AG08395 (cell line): ENCODE measurements at regions not wholly inside any gene's neighbourhood (a gene's known extent, or its start where the extent isn't known, plus 50 kb on each side); places are given as distances from the start of the nearest gene placed in this dataset.
A peak's percentile ranks its signal among the peaks of the same experiment; 100 is the strongest.

Experiments used
- DNase-seq: peaks from one replicate; pipeline ENCODE4 v3.0.0; 2012; ENCODE audit warnings: mixed read lengths, low spot score

DNA sequence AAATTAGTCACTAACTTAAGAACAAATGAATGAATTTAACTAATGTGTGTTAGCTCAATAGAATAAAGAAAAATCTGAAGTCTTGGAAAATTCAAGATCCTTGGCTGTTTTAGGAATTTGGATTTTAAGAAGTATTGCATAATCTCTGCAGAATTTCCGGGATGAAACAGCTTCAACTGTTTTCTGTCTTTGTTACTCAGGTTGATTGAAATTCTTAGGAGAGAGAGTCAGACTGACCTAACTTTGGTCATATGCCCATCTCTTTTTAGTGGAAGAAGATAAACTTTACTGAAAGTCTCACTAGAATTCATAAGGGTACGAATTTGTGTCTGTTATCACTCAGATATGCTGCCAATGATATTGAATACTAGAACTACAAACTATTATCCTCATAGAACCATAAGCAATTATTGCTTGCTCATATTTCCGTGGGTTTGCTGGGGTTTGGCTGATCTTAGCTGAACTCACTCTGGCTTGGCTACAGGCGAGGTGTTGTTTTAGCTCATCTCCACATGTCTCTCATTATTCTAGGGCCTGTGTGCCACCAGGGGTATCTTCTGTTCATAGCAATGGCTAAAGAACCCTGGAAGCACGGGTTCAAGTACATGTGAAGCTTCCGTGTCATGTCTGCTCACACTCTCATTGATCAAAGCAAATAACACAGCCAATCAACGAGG lies 257.4 kb upstream of the NOVA1 start:
- peak; percentile 33 for DNase-seq

DNA sequence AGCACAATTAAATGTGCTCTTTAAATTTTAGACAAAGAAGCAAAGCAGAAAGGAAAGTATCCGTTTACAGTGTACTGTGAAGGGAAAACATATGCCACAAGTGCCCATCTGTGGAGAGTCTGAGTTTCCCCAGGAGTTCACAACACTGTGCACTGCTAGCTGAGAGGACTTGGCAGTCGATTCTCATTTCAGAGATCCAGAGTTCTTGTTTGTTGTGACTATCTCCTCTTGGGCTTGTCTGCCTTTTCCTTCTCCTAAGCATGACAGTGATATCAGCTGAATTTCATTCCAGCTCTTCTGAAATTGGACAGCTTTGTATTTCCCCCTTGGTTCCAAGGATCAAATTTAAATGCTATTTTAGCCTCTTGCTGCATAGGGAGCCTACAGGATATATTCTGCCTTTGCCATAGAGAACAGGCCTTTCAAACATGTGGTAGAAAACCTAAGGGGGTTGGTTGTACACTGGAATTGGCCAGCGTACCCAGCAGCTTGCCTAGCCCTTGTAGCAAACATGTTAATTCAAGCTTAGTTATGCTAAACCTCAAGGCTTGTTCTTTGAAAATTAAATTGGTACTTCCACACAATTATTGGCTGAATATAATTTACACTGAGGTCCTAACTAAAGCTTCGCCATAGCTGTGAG lies 259.2 kb upstream of the NOVA1 start:
- DNase-seq: no peak

DNA sequence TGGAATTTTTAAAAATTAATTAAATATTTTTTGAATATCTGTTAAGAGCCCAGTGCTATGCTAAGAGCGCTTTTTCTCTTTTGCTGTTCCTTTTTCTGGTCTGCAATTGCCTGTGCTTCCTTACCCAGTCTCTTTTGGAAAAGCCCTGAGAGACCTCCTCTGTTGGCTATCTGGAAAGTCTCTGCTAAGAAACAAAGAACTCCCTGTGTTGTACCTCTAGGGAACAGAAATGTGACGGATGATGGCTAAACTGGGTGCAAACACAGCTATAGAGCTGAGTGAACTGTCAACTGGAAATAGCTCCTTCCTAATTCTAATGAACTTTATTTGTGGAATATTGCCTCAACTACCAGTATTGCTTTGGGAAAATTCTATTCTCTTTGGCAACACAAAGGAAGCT lies 261.6 kb upstream of the NOVA1 start:
- no peak for DNase-seq

DNA sequence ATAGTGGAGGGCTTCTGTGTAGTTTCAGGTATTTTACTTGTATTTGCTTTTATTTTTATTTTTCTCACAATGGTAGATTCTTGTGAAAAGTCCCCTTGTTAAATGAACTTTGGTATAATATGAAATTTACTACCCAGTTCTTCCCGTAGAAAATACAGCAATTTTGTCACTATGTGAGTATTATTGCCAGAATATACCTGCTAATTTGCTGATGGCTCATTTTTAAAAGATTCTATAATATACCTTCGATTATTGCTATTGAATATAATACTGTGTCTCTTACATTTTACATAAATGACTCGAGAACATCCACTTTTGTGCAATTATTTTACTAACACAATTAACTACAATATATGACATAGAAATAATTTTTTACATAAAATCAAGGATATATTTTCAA lies 262.3 kb upstream of the NOVA1 start:
- DNase-seq: no peak

DNA sequence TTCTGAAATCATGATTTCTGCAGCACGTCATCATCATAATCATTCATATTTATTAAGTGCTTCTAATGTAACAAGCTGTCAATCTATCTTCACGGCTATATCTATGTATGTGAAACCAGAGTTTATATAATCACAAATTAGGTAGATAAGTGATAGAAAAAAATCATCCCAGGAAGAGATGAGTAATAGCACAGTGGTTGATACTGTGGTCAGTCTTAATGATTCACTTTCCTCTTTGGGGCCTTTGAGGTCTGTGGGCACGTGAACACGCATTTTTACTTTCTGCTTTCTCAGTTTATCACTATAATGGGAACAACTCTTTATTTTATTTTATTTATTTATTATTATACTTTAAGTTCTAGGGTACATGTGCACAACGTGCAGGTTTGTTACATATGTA lies 265.9 kb upstream of the NOVA1 start:
- DNase-seq: peak; percentile 35

DNA sequence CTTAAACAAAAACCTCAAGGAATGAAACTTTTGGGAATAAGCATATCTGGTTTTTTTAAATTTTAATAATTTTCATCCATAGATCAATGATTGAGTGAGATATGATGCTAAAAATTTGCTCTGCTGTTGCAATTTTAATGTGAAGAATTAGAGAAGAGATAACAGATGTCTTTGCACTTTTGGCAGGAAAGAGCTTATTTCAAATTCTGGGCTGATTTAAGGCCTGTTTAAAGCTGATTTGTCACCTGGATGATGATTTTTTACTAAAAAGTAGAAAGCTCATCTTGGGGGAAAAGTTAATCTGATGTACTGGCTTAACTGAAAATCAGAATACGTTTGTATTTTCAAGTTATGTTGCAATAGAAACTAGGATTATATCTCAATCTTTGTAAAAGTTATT lies 268.9 kb upstream of the NOVA1 start:
- no peak for DNase-seq

DNA sequence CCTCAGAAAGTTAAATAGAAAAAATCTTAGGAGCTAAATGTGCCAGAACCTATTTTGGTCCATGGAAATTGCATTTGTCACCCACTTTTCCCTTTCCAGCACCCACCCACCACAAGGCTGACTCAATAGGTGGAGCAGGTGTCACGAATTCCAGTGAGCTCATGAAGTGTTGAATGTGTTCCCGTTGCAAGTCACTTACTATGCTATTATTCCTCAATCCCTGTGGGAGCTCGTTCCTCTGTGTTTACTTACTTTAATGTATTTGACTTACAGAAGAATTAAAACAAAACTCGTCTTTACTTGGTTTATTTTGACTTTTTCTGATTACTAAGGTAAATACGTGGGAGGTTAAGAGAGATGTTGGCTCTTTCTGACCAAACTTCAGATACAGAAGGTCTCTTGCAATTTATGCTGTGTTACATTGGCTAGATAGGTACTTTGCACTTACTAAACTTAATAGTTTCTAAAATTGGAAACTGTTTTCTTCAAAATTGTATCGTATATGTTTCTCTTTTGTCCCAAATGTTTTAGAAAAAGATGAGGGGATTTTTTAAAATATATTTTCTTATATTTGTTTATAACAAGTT lies 269.4 kb upstream of the NOVA1 start:
- DNase-seq: no peak

DNA sequence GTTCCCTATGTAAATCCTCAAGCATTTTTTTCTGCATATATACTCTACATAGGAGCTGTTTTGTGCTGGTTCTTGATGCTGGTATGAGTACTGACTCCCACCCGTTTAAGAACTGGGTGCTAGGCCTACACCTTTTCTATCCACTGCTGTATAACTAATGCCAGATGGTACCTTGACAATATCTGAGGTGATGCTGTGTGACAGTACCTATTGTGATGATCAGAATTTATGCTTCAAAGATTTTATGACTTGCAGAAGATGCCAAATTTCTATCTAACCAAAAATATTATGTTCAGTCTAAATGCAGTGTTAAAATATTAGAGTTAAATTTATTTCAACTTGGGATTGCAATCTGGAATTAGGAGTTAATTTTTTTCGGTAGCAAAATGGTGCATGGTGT lies 272.3 kb upstream of the NOVA1 start:
- no peak for DNase-seq

DNA sequence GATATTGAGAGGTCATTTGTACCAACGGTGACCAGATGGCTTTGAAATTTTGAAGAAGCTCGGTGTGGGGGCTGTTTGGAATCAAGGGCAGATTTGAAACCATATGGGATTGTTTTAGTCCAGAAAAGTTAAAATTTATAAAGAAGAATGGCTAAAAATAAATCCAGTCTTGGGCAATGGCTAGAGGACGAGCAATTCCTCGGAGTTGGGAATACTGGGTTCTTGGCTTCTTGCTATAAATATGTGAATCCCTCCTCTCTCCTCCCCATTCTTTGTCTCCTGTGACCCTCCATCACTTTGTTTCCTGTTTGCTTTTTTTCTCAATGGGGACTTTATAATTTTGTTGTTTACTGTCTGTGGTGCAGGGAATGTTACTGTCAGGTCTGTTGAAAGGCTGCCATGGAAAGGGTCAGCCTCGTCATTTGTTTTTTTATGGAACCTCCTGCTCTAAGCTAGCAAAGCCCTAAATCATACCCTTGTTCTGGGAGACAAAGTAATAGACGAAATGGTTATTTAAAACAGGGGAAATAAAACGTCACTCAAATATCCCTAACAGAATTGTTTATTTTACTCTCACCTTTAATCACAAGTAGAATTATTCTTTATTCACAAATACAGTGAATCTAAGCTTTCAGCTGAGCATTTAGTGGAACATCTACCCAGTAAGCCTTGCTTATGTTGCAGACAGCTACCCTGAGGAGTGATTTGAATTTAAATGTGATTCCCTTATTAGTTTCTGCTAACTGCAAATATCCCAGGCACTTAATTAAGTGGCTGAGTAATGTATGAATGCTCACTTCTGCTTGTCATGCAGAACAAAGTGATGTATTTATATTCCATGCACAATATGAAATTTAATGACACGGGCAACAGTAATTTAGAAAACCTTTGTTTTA lies 273.1 kb upstream of the NOVA1 start:
- DNase-seq: no peak

DNA sequence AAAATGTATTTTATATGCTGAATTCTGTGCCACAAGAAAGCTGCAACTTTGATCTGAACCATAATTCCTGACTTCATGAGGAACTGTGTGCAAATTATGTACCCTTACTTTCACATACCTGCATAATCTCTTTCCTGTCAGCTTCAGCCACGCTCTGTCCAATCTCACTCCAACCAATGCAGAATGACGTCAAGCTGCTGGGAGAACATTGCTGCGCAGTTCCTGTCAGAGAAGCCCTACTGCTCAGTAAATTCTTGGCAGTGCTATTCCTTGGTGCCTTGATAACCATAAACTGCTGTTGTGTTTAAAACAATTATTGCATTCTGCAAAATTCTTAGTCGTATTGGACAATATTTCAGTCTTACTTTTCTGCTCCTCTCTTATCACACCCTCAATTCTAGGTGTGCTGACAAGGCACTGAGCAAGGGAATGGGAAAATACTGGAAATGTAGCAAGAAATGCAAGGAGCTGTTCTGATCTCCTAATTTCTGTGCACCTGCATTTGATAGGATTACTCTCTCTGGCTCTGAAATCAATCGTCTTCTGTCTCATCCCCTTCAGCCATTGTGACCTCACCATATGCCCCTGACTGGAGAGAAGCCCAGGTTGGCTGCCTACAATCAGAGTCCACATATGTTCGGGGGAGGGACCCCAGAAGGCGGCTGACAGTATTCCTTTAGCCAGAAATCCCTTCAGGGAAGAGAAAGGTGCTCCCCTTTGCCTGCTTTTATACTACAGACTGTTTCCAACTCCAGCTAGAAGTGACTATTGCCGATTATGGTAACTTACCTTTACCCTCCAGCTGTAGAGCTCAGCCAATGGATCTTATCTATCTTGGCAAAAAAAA lies 274.9 kb upstream of the NOVA1 start:
- DNase-seq: no peak

DNA sequence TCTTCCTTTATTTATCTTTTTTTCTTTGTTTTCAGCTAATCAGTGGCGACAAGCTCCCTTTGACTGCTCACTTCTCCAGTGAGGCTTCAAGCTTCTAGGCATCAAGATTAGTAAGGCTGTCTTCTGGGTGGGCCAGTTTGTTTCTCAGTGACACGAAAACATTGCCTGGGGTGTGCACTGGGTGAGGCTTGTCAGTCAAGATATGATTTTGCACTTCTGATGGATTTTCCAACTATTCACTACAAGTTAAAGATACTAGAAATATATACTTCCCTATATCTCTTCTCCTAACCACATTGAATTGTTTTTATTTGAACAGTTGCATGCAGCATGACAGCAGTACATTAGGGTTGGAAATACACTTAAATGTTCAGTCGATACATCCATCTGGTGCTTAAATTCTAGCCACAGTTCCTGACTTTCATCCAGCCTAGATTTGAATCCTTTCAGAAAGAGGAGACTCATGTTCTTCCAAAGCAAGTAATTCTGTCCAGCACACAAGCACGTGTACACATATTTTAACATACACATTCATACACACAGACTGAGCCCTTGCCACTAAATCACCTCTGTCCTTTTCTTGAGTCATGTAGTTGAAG lies 275.6 kb upstream of the NOVA1 start:
- DNase-seq: no peak

DNA sequence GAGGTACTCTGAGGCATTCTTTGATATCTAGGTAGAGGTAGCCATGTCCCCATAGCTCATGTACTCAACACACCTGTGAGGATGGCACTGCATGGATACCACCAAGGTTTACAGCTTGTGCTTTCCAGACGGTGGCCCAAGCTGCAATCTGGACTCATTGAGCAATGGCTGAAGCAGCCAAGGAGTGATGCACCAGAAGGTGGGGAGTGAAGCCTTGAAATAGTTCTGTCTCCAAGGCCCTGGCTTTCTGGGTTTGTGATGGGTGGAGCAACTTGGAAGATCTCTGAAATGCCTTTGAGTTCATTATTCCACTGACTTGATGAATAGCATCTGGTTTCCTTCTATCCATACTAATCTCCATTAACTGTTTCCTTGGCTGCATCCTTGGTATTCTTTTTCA lies 290.0 kb upstream of the NOVA1 start:
- DNase-seq: peak; percentile 2

DNA sequence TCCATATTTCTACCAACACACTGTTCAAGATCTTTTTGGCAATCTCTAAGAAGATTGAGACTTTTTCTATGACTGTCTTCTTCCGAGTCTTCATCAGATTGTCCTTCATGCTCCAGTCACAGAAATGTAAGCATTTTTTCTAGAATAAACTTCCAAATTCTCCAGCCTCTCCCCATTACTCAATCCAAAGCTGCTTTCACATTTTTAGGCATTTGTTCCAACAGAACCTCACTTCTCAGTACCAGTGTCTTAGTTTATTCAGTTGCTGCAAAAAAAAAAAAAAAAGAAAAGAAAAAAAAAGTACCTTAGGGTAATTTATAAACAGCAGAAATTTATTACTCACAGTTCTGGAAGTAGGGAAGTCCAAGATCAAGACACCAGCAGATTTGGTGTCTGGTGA lies 290.8 kb upstream of the NOVA1 start:
- DNase-seq: no peak

DNA sequence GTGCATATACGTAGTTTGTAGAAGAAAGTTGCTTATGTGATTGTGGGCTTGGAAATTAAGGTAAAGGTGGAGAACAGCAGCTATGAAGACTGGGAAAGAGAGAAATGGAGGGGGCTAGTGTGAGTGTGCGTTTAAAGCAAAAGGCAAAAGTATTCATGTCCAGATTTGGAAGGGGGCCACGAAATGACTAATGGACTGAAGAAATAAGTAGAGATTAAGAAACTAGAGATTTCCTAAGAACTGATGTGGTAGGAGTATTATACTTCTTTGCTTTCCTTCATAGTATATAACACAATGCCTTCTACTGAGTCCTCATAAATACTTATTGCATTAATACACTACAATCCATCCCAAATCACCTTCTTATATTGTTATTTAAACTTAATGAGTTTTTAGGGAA lies 298.6 kb upstream of the NOVA1 start:
- DNase-seq: no peak

DNA sequence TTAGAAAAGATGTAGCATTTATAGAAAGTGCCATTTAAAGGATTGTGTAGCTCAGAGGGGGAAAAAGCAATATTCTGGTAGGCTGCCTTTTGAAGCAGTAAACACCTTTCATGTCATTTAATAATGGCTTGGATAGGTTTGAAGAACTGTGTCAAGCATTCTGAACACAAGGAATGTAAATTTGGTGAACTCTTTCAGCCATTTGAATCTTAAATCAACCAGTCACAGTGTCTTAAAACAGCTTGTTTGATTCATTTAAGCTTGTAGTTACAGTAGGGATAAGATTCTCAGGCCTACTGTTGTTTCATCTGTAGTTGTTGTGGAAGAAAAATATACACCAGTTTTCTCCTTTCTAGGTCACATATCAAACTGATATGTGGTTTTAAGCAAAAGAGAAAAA lies 299.4 kb upstream of the NOVA1 start:
- DNase-seq: no peak

DNA sequence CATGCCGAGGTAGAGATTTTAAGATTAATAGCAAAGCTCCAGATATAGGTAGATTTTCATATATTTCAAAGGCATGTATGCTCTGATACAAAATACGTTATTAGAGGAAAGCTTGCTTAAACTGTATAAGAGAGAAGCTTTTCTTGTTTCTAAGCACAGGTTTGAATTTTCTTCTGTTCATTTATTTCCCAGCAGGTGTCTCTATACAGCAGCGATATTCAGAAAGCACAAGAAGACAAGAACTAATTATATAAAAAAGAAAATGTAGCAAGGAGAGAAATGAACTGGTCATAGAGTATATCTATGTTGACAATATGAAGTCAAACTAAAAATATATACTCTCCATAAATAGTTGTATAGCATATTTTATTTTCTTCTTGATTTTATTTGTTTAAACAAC lies 307.4 kb upstream of the NOVA1 start:
- no peak for DNase-seq

DNA sequence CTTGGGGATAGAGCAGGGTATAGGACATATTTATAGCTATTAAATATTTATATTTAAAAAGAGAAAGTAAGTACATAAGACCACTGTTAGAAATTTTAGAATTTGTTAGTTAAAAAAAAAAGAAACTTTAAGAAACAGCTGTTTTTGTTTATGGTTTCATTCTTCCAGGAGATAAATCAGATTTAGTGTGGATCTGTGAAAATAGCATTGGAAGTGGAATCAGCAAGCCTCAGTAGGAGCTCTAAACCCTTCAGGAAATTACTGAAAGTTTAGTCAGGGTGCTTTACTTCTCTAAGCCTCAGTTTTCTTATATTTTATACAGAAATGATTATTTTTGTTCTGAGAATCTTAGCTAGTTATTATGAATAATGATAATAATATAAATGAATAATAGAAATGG lies 316.0 kb upstream of the NOVA1 start:
- DNase-seq: no peak

DNA sequence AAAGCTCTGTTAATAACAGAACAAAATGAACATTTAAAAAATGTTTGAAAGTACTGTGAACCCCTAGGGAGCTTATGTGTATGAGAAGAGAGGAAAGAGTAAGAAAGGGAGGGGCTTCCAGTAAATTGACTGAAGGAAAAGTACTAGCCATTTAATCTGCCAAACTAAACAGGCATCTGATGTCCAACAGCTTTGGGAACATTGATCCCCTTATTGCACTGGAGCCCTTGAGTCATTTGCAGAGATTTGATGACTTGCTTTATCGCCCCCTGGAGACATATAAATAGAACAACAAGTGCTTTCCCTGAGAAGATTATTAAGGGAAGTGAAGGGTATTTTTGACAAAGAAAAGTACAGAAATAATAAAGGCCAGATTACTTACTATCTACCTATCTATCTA lies 319.3 kb upstream of the NOVA1 start:
- peak; percentile 39 for DNase-seq

DNA sequence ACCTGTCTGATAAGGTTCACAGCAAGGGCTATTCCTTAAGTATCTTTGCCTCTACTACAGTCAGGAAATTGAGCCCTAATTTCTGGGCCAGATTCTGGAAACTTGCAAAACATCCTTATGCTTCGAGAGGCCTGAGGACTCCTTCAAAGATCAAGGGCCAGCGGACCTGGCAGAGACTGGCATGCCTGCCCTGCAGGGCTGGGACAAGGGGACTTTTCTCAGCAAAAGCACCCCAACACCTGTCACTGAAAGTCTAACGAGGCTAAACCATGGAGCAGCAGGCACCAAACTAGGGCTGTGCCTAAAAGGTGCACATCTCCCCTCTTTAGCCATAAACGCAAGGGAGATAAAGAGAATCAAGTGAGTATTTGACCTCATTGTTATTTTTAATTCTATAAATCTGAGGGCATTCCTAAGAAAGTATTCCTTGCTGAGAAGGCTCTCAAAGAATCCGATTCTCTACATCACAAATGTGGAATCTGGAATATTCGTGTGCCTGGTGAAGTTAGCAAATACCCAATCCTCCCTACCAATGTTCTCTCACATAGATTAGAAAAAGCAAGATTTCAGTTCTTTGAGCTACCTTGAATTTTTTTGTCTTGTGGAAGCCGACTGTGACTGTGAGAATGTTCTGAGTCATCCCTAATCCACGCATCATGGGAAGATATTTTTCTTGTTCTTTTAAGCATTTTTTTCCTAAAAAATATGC lies 328.2 kb upstream of the NOVA1 start:
- DNase-seq: no peak

DNA sequence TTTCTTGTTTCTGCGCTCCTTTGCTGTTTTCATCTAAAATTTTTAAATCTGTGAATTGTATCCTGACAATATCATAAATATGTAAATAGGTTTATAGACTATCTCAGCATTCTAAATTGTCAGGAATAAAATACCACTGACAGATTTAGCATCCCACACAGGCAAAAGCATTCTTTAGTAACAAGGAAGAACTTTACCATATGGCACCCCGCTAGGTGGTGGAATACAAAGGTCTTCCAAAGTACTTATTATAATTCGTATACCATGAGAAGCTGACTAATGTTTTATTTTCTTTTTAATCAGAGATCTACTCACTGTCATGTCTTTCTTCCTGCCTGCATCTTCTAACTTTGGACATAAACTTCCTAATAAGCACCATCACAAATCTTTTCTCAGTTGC lies 328.8 kb upstream of the NOVA1 start:
- no peak for DNase-seq

DNA sequence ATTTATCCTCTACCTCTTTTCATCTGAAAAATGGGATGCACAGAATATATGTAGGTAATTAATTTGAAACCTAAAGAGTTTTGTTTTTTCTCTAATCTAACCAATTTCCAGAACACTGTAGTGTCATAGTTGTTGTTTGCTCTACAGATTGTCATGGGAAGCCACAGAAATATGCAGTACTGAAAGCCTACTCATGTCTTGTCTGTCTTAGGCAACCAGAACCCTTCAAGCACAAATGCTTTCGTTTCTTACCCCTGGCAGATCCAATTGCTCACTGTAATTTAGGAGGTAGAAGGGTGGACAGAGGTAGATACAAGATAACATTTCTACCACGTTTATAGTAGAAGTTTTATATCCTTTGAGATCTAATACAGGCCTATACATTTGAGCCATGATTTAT lies 330.2 kb upstream of the NOVA1 start:
- no peak for DNase-seq
